GM19240 (cell line): ENCODE measurements at regions not wholly inside any gene's neighbourhood (a gene's known extent, or its start where the extent isn't known, plus 50 kb on each side); places are given as distances from the start of the nearest gene placed in this dataset.

ENCODE experiments used
- DNase-seq: peaks from one replicate; pipeline ENCODE4 v3.0.0; 2011; ENCODE audit warnings: low spot score; ENCODE audit not compliant: insufficient read length

- no peak for DNase-seq
Observed at GRCh38 chr2:24439971-24440340, 51.1 kb upstream of the NCOA1 start.

DNA sequence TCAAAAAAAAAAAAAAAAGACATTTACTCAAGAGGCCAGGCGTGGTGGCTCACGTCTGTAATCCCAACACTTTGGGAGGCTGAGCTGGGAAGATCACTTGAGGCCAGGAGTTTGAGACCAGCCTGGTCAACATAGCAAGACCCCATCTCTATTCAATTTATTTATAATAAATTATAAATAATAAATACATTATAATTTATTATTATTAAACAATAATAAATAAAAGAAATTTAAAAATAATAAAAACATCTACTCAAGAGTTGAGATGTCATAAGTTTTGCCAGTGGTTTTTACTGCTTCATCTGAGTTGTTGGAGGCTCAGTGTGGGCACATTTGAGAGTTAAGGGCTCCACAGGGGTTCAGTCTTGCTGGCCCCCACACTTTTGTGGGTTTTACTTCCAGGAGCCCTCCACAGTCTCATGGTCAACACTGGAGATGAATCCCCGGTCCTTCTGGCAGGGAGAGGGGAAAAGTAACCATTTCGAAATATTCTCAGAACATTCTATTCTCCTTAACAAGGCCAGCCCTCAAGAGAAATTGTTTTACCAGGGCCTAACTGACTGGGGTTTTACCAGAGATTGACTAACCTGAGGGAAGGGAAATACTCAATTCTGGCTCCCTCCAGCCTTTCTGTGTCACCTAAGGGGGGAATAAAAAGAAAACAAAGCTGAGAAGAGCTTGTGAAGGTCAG is 51.6 kb upstream of the NCOA1 start:
- DNase-seq = no peak

DNA sequence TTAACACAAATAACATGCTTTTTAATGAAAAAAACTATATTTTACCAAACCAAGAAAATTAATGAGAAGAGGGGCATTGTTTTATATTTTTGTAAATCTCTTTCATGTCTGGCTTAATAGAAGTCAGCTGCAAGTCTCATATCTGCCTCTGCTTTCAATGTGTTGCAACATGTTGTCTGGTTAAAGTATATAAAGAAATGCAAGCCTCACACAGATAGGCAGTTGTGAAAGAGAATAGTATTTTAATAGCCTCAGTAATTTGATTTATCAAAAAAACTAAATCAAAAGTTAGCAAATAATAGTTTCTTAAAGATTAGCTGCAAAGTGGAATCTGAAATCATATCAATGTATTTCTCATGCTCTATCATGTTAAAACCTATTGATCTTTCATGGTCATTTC is 52.9 kb upstream of the NCOA1 start:
- no peak for DNase-seq

DNA sequence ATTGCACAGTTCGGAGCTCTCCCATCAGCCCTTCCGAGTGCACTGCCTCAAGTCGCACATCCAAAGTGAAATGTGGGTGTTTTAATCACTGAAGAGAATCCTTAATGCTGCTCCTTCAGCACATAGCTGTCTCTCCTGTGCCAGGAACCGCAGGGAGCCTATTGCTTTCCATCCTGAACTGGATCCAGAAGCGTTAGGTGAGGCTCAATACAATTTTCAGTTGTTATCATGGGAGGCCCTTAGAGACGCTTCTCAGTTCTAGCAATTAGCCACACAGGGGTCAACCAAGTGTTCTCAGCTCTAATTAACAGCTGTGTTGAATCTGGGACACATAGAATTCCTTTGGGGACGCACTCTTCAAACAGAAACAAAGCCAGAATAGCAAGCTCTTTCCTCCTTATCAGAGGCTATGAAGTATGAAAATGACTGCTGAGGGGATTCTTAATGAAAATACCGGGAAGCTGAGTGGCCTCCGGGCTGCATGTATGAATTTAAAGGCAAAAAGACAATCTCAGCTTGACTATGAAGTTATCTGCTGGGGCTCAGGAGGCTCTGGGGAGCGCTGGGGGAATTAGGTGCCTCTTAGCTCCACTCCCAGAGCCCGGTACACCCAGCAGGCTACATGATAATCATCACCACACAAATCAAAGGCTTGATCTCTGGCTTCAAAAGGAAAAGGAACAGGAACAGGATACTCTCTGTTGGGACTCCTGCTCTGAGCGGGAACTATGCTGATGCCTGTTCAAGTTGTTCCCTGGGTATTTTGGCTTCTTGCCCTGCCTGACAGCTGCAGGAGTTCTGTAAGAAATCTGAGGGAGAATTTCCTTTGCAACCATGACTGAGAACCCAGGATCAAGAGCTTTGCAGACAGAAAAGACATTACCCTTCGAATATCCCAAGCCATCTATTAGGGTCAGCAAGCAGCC is 55.4 kb upstream of the NCOA1 start:
- DNase-seq = no peak

DNA sequence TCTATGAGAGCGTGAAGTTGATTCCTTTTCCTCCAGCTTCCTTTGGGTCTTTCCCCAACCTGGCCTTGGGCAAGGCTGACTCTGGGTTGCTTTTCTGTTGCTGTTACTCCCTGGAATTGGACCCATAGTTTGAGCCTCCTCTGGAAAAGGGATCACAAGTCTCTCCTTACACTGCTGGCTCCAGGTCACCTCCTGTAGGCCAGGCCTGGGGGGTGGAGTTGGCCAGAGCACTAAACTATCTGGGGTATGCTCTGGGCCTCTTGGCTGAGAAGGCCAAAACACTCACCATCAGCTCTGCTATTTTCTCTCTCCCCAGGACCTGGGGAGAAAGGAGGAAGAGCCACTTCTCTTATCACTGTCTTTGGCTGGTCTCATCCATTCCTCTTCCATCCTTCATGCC is 56.5 kb upstream of the NCOA1 start:
- no peak for DNase-seq

DNA sequence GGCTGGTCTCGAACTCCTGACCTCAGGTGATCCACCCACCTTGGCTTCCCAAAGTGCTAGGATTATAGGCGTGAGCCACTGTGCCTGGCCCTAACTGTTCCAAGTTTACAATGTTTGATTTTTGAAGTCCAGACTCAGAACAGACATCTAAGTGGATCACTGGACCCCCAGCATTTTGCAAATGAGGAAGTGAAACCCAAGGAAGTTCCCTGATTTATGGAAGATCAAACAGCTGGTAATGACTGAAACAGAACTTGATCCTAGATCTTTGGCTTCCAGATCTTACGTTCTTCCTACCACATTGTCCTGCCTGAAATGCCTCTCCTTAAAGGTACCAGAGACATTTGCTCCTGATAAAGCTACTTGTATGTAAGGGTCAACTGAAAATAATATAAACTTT is 58.3 kb upstream of the NCOA1 start:
- DNase-seq = no peak

GRCh38 chr2:24432121-24432520 is 58.9 kb upstream of the NCOA1 start:
- no peak for DNase-seq

DNA sequence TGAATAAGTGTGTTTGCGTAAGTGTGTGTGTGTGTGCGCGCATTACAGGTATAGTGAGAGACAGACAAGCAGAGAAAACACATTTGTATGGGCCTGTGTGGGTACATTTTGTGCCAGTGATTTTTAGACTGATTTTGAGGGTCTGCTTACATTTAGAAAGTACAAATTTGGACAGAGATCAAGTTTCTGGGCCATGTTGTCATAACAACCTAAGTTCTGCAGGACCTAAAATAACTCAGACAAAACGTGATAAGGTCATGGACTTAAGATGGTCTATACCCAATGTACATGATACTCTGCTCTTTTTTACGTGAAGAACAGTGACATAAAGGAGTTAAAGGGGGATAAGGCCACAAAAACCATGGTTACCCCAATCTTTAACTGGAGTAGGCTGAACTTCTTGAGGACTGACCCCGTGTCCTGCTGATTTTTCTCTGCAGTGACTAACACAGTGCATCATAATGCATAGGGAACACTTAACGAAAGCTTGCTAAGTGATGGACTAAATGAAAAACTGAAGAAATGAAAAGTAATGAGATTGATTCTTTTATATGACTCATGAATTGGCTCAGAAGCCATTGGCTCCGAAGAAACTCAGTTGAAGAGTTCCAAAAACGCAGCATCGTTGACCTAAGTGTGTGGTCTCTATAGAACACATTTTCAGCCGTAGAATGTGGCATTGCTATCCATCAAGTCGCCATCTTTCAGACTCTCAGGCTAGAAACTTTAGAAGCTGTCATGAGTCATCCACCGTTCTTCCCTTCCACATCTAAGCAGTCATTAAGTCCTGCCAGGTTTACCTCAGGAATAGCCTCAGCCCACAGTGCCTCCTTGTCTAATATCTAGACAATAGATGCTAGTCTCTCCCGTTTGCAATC is 61.6 kb upstream of the NCOA1 start:
- no peak for DNase-seq

GRCh38 chr2:24424387-24424786 is 64.1 kb upstream of the ITSN2 start:
- DNase-seq = no peak

- no peak for DNase-seq
Observed at GRCh38 chr2:24423095-24423494, 62.8 kb upstream of the ITSN2 start.

- no peak for DNase-seq
Observed at GRCh38 chr2:24421668-24422067, 61.3 kb upstream of the ITSN2 start.

- DNase-seq = no peak
Observed at GRCh38 chr2:24420373-24420772, 60.0 kb upstream of the ITSN2 start.

DNA sequence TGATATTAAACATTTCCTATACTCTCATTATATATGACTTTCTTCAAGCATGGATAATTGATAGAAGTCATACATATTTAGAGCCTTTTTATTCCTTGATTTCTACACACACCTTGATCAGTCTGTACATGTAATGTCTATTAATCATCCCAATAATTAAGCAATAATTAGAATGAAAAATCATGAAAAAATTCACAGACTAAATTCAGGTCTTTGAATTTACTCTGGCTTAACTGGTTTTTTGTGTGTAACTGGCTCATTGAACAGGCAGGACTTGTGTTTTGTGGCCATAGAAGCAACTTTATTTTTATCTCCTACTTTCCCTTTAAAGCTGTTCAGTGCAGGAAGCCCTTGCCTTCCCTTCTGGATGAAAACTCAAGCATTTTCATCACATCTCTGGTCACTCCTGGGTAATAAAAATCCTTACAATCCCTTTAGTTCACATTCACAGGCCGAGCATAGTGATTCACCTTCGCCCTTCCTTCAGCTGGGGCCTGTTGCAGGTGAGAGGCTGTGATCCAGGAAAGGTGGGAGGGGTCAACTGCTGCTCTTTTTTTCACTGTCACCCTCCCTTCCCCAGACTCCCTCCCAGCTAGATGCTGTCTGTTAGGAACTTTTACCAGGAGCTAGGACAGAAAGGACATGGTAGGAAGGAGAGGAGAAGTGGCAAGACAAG is 58.0 kb upstream of the ITSN2 start:
- no peak for DNase-seq

DNA sequence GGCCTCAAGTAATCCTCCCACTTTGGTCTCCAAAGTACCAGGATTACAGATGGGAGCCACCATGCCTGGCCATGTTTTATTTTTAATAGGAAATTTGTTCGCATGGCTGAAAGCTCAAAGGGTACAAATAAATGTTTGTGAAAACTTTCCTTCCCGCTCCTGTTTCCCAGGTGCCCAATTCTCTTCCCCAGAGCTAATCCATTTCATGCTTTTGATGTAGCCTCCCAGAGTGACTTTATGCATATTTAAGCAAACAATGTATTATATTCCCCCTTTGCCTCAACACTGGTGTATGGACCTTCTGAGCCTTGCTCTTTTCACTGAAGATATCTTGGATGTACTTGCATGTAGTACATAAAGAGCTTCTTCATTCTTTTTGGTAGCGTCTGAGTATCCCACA is 52.5 kb upstream of the ITSN2 start:
- DNase-seq = no peak

DNA sequence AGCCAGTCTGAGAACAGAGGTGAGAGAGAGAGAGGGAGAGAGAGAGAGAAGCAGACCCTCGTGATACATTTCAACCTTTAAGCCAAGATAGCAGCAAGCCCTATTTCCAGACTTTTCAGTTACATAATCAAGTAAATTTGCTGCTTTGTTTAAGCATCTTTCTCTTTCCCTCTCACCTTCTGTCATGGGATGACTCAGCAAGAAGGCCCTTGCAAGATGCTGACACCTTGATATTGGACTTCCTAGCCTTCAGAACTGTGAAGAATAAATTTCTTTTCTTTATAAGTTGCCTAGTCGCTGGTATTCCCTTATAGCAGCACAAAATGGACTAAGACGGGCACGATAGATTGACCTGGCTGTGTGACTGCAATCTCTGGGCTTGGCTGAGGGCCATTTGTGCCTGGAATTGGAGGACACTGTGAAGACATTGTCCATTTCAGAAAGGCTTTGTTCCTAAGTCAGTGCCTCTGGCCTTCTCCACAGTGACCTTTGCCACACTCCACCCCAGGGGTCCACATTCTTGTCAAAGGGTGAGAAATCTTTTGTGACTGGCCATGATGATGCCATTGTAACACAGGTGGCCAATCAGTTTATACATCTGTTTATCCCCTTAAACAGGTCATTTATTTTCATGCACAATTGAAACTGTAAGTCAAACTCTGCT is 51.3 kb upstream of the ITSN2 start:
- no peak for DNase-seq

DNA sequence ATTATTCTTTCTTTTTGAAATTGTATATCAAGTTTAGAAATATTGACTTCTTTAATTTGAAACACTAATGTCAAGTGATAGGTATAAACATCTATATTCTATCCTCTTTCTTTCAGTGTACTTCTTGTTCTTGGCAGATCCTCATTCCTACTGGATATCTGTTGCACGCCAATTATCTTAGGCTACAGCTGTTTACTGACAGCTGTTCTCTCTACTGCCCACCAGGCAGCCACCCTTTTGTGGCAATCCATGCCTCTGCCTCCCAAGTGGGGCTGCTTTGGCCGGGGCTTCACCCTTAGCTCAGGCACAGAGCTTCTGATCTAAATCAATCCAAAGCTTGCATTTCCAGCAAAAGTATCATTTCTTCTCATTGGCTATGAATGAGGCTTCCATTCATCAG is 50.6 kb upstream of the ITSN2 start:
- no peak for DNase-seq

DNA sequence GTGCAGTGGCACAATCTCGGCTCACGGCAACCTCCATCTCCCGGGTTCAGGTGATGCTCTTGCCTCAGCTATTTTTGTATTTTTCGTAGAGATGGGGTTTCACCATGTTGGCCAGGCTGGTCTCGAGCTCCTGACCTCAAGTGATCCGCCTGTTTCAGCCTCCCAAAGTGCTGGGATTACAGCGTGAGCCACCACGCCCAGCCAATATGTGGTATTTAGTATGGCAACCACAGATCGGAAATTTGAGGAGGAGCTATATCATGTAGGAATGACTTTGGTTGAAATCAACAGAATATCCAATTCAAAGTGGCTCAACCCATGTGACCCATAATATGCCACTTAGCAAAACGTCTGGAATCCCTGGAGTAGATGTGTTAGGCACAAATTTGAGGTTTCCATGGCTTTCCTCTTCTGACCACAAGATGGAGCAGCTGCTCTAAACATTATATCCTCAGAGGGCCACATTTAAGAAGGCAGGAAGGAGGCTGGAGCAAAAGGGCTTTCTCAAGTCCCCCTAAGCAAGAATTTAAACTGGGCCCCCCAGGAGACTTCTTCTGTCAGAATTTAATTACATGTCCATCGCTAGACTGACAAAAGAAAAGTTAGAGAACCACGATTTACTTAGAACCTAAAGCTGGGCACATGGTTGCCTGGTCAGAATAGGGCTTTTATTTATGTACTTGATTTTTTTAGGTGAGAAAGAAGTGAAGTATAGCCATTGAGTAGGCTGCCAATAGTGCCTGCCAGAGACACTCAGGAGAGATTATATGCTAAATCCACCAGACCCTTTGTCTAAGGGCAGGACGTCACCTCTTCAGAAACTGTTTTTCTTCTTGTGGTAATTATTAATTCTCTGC is 49.6 kb upstream of the ITSN2 start:
- peak; percentile 56 for DNase-seq
